Endothelial cell of umbilical vein (primary cell): ENCODE measurements at regions not wholly inside any gene's neighbourhood (a gene's known extent, or its start where the extent isn't known, plus 50 kb on each side); places are given as distances from the start of the nearest gene placed in this dataset.

ENCODE experiments used
- BruUV-seq: library from RNA; stranded (reverse); fragments of 400-500 nt; replicated peaks from 2 replicates; lab custom pipeline; 2021; lab: Mats Ljungman, UMichigan
- CTCF ChIA-PET: fragments of 300-600, 350-600 bp; sonication (Branson Sonifier 250); formaldehyde crosslinking; loops from one replicate; lab custom pipeline; 2021; ENCODE audit warnings: antibody characterized with exemption, inconsistent platforms; lab: Charles Lee
- POLR2A ChIA-PET: fragments of 300-600, 350-600 bp; sonication (Branson Sonifier 250); formaldehyde crosslinking; loops from one replicate; lab custom pipeline; 2021; ENCODE audit warnings: antibody characterized with exemption, inconsistent platforms; lab: Charles Lee
- DNase-seq: peaks from one replicate; pipeline ENCODE4 v3.0.0-alpha.2; 2011; ENCODE audit warnings: low read depth, low spot score
- FAIRE-seq: peaks from 2 replicates; lab custom pipeline; 2011; peaks lifted over from hg19 to GRCh38; lab: Jason Lieb, UNC
- H2AFZ ChIP-seq: 2 replicates; pipeline ENCODE4 v1.6.0; 2012; ENCODE audit warnings: low read depth, low read length, control low read depth, inconsistent platforms
- H3K27ac ChIP-seq: 2 replicates; pipeline ENCODE4 v1.5.1; 2011; ENCODE audit warnings: low read depth, mild to moderate bottlenecking, control low read depth, low read length, moderate library complexity; ENCODE audit not compliant: insufficient read depth
- H3K27me3 ChIP-seq, 2 experiments: 2 replicates each; pipeline versions ENCODE4 v1.6.0 to v1.6.1; 2011; ENCODE audit warnings: low read length in 2 of 2, mixed read lengths in 1 of 2; ENCODE audit not compliant: control insufficient read depth in 2 of 2, insufficient read depth in 2 of 2
- H3K36me3 ChIP-seq, 2 experiments: 2 replicates in 1 of 2; 3 replicates in 1 of 2; pipeline ENCODE4 v1.5.1; 2011; ENCODE audit warnings: low read length in 2 of 2, mild to moderate bottlenecking in 1 of 2, moderate library complexity in 1 of 2; ENCODE audit not compliant: control insufficient read depth in 2 of 2, insufficient read depth in 2 of 2; ENCODE audit errors: extremely low read depth in 1 of 2
- H3K4me1 ChIP-seq: 3 replicates; pipeline ENCODE4 v1.5.1; 2011; ENCODE audit warnings: mild to moderate bottlenecking, low read length; ENCODE audit not compliant: control insufficient read depth, insufficient read depth; ENCODE audit errors: extremely low read depth
- H3K4me2 ChIP-seq: 2 replicates; pipeline ENCODE4 v1.6.1; 2011; ENCODE audit warnings: low read length, control low read depth, mixed read lengths; ENCODE audit not compliant: insufficient read depth
- H3K4me3 ChIP-seq, 3 experiments: fragments of 200-600 bp in 1 of 3; sonication (generic), shearing (Covaris generic) in 1 of 3; replicated peaks in 1 of 3; 2 replicates each; pipeline ENCODE4 v1.5.1; 2011 to 2016; ENCODE audit warnings: control low read depth in 3 of 3, low read length in 3 of 3, mild to moderate bottlenecking in 2 of 3, inconsistent platforms in 1 of 3, low read depth in 1 of 3, moderate library complexity in 1 of 3; ENCODE audit not compliant: insufficient read depth in 1 of 3
- H3K79me2 ChIP-seq: 2 replicates; pipeline ENCODE4 v1.6.0; 2012; ENCODE audit warnings: low read length, inconsistent platforms; ENCODE audit not compliant: control insufficient read depth, insufficient read depth
- H3K9ac ChIP-seq: replicated peaks from 2 replicates; pipeline ENCODE3; 2011; ENCODE audit warnings: low read length, control low read depth; ENCODE audit not compliant: insufficient read depth; ENCODE audit errors: extremely low read depth
- H3K9me1 ChIP-seq: replicated peaks from 3 replicates; pipeline ENCODE4 v1.6.0; 2011; ENCODE audit warnings: mild to moderate bottlenecking, low read length; ENCODE audit not compliant: control insufficient read depth, insufficient read depth; ENCODE audit errors: extremely low read depth
- H3K9me3 ChIP-seq: replicated peaks from 2 replicates; pipeline ENCODE4 v1.5.1; 2012; ENCODE audit warnings: low read length, inconsistent platforms; ENCODE audit not compliant: control insufficient read depth, insufficient read depth
- H4K20me1 ChIP-seq: replicated peaks from 2 replicates; pipeline ENCODE3; 2011; ENCODE audit warnings: mild to moderate bottlenecking, low read length; ENCODE audit not compliant: control insufficient read depth, insufficient read depth; ENCODE audit errors: extremely low read depth
- CTCF ChIP-seq, 2 donors: IDR thresholded peaks; 1 replicate in 1 of 2; 2 replicates in 1 of 2; pipeline ENCODE4 v1.5.1; 2011; ENCODE audit warnings: low read length in 2 of 2, mild to moderate bottlenecking in 2 of 2, moderate library complexity in 2 of 2, control low read depth in 1 of 2, inconsistent platforms in 1 of 2, low read depth in 1 of 2; ENCODE audit not compliant: insufficient read depth in 1 of 2; ENCODE audit errors: extremely low read depth in 1 of 2
- EZH2 ChIP-seq: IDR thresholded peaks from 2 replicates; pipeline ENCODE4 v1.6.1; 2012; ENCODE audit warnings: borderline replicate concordance, low read depth, mild to moderate bottlenecking, moderate library complexity, low read length, inconsistent platforms; ENCODE audit not compliant: severe bottlenecking
- FOS ChIP-seq: IDR thresholded peaks from 2 replicates; pipeline ENCODE4 v1.6.1; 2011; ENCODE audit warnings: mild to moderate bottlenecking, low read length, moderate library complexity, borderline replicate concordance; ENCODE audit not compliant: insufficient read depth
- GATA2 ChIP-seq: IDR thresholded peaks from 2 replicates; pipeline ENCODE4 v1.7.0; 2011; ENCODE audit warnings: low read depth, mild to moderate bottlenecking, moderate library complexity, mixed read lengths, low read length; ENCODE audit not compliant: insufficient read length, insufficient read depth
- JUN ChIP-seq: IDR thresholded peaks from 2 replicates; pipeline ENCODE4 v1.6.1; 2011; ENCODE audit warnings: borderline replicate concordance, low read depth; ENCODE audit not compliant: insufficient read length, insufficient read depth
- MAX ChIP-seq: IDR thresholded peaks from 2 replicates; pipeline ENCODE4 v1.6.1; 2011; ENCODE audit not compliant: insufficient read depth, insufficient read length
- MYC ChIP-seq: IDR thresholded peaks from one replicate; pipeline ENCODE4 v1.6.1; 2011; ENCODE audit warnings: mild to moderate bottlenecking, low read depth, low read length
- POLR2A ChIP-seq: IDR thresholded peaks from 2 replicates; pipeline ENCODE4 v1.6.1; 2012; ENCODE audit warnings: low read depth, mild to moderate bottlenecking, control low read depth, low read length
- POLR2AphosphoS5 ChIP-seq: IDR thresholded peaks from 2 replicates; pipeline ENCODE4 v1.6.1; 2012; ENCODE audit warnings: low read depth, mild to moderate bottlenecking, control low read depth, low read length, moderate library complexity; ENCODE audit not compliant: insufficient read depth
- dilution Hi-C: fragments of 300-500 bp; cut with MboI; formaldehyde crosslinking; loops from one replicate; pipeline ENCODE4 v1.15.0; 2019; ENCODE audit warnings: low sequenced_read_pairs; ENCODE audit not compliant: extremely low pct_ligation_motif_present
- intact Hi-C: fragments of 100-400 bp; cut with micrococcal nuclease; formaldehyde crosslinking; loops from one replicate; pipeline ENCODE4 v1.10.0; 2022

- Histone ChIP-seq H3K4me1 (no peaks in the 10 kb centered on the region), H2AFZ (no peak overlapping the region), H3K79me2 (no peaks in the 10 kb centered on the region), H4K20me1 (no peaks in the 10 kb centered on the region), H3K4me3 (no peak overlapping the region), H3K4me2 (no peak overlapping the region), H3K9ac (no peak overlapping the region), H3K36me3 (no peaks in the 10 kb centered on the region), H3K9me1 (no peaks in the 10 kb centered on the region), H3K27ac (no peak overlapping the region), H3K9me3 (no peaks in the 10 kb centered on the region), H3K27me3 (no peaks in the 10 kb centered on the region)
- no TSS peak for BruUV-seq
- DNase-seq, result no peak
- dilution Hi-C loops (no loop called here), intact Hi-C loops (loop anchor here (10.0 kb wide), 1 partner anchor 418 kb away; no protein-coding TSS in a partner anchor)
- FAIRE-seq, result no peak
- TF ChIP-seq POLR2AphosphoS5 (no peak), MYC (no peak), POLR2A (no peak), GATA2 (no peak), JUN (no peak), MAX (no peak), FOS (no peak), CTCF (IDR thresholded peaks at IDR 0.05; ENCODE audit: extremely low read depth in 1 of 2, insufficient read depth in 1 of 2, low read depth in 1 of 2, low read length in 2 of 2) (no peak), EZH2 (no peak)
- POLR2A ChIA-PET, result no interaction called here
- CTCF ChIA-PET, result no interaction called here
These were observed 170.2 kb upstream of the GALNT2 start for GRCh38 chr1:229896861-229897260.
